GM19023 (cell line): ENCODE measurements at regions not wholly inside any gene's neighbourhood (a gene's known extent, or its start where the extent isn't known, plus 50 kb on each side); places are given as distances from the start of the nearest gene placed in this dataset.

Source experiments
- ATAC-seq: cut with Tn5 transposase; IDR thresholded peaks from one replicate; pipeline ENCODE4 v1.9.1; 2021; ENCODE audit warnings: mild to moderate bottlenecking, moderate library complexity; ENCODE audit not compliant: unreplicated experiment

GRCh38 chr6:8219352-8219943 is 117.1 kb upstream of the EEF1E1 start:
- peak; percentile 50 for ATAC-seq

- no peak for ATAC-seq
Observed at GRCh38 chr6:8218861-8219260, 116.5 kb upstream of the EEF1E1 start.

- no peak for ATAC-seq
Observed at GRCh38 chr6:8215631-8216030, 113.3 kb upstream of the EEF1E1 start.

- no peak for ATAC-seq
Observed at GRCh38 chr6:8213995-8214394, 111.6 kb upstream of the EEF1E1 start.

- ATAC-seq: no peak
Observed at GRCh38 chr6:8212720-8213434, 110.5 kb upstream of the EEF1E1 start.

- no peak for ATAC-seq
Observed at GRCh38 chr6:8207869-8208191, 105.5 kb upstream of the EEF1E1 start.

GRCh38 chr6:8207191-8207868 is 105.0 kb upstream of the EEF1E1 start:
- ATAC-seq: no peak

- ATAC-seq: no peak
Observed at GRCh38 chr6:8203337-8203736, 101.0 kb upstream of the EEF1E1 start.

GRCh38 chr6:8201679-8202078 is 99.3 kb upstream of the EEF1E1 start:
- ATAC-seq: no peak

- ATAC-seq: no peak
Observed at GRCh38 chr6:8200255-8200654, 97.9 kb upstream of the EEF1E1 start.

- no peak for ATAC-seq
Observed at GRCh38 chr6:8195714-8196102, 93.4 kb upstream of the EEF1E1 start.

- ATAC-seq: no peak
Observed at GRCh38 chr6:8195040-8195713, 92.8 kb upstream of the EEF1E1 start.

GRCh38 chr6:8194490-8194889 is 92.1 kb upstream of the EEF1E1 start:
- ATAC-seq: no peak

GRCh38 chr6:8193541-8193940 is 91.2 kb upstream of the EEF1E1 start:
- no peak for ATAC-seq

- no peak for ATAC-seq
Observed at GRCh38 chr6:8192597-8192996, 90.2 kb upstream of the EEF1E1 start.

- no peak for ATAC-seq
Observed at GRCh38 chr6:8192067-8192466, 89.7 kb upstream of the EEF1E1 start.

GRCh38 chr6:8191629-8192028 is 89.3 kb upstream of the EEF1E1 start:
- no peak for ATAC-seq

- ATAC-seq: no peak
Observed at GRCh38 chr6:8187209-8187608, 84.9 kb upstream of the EEF1E1 start.

GRCh38 chr6:8182902-8183665 is 80.7 kb upstream of the EEF1E1 start:
- no peak for ATAC-seq

- no peak for ATAC-seq
Observed at GRCh38 chr6:8181951-8182845, 79.8 kb upstream of the EEF1E1 start.
